Glomerular visceral epithelial cell (primary cell): ENCODE measurements at regions not wholly inside any gene's neighbourhood (a gene's known extent, or its start where the extent isn't known, plus 50 kb on each side); places are given as distances from the start of the nearest gene placed in this dataset.
"Not testable (repeated sequence)": the region's sequence is repeated elsewhere in the genome, so short reads cannot be mapped to it uniquely, and the experiment has no call there.

ENCODE experiments used
- DNase-seq: peaks from one replicate; pipeline ENCODE4 v3.0.0-alpha.2; 2016; ENCODE audit errors: extremely low spot score

- no peak for DNase-seq
Observed at GRCh38 chr1:234823191-234824176, 213.5 kb upstream of the IRF2BP2 start.

- no peak for DNase-seq
Observed at GRCh38 chr1:234821840-234822239, 211.9 kb upstream of the IRF2BP2 start.

GRCh38 chr1:234820597-234820996 lies 210.6 kb upstream of the IRF2BP2 start:
- no peak for DNase-seq

- DNase-seq, result not testable (repeated sequence)
Observed at GRCh38 chr1:234819845-234820244, 209.9 kb upstream of the IRF2BP2 start.

- not testable (repeated sequence) for DNase-seq
Observed at GRCh38 chr1:234818040-234818387, 208.0 kb upstream of the IRF2BP2 start.

GRCh38 chr1:234817313-234818039 lies 207.5 kb upstream of the IRF2BP2 start:
- peak; percentile 94 for DNase-seq

GRCh38 chr1:234816864-234817263 lies 206.9 kb upstream of the IRF2BP2 start:
- DNase-seq, result peak; percentile 61

GRCh38 chr1:234816186-234816851 lies 206.3 kb upstream of the IRF2BP2 start:
- not testable (repeated sequence) for DNase-seq

GRCh38 chr1:234815295-234815815 lies 205.4 kb upstream of the IRF2BP2 start:
- not testable (repeated sequence) for DNase-seq

- DNase-seq, result not testable (repeated sequence)
Observed at GRCh38 chr1:234814235-234814634, 204.3 kb upstream of the IRF2BP2 start.

- peak; percentile 94 for DNase-seq
Observed at GRCh38 chr1:234811824-234812223, 201.8 kb upstream of the IRF2BP2 start.

- DNase-seq, result not testable (repeated sequence)
Observed at GRCh38 chr1:234810726-234811125, 200.7 kb upstream of the IRF2BP2 start.

- DNase-seq, result peak; percentile 28
Observed at GRCh38 chr1:234809854-234810245, 199.9 kb upstream of the IRF2BP2 start.

GRCh38 chr1:234808943-234809853 lies 199.2 kb upstream of the IRF2BP2 start:
- DNase-seq, result peak; percentile 85

- not testable (repeated sequence) for DNase-seq
Observed at GRCh38 chr1:234808459-234808858, 198.5 kb upstream of the IRF2BP2 start.

- not testable (repeated sequence) for DNase-seq
Observed at GRCh38 chr1:234807705-234808104, 197.7 kb upstream of the IRF2BP2 start.

GRCh38 chr1:234802586-234802985 lies 192.6 kb upstream of the IRF2BP2 start:
- DNase-seq, result not testable (repeated sequence)

GRCh38 chr1:234801636-234802035 lies 191.7 kb upstream of the IRF2BP2 start:
- not testable (repeated sequence) for DNase-seq

GRCh38 chr1:234801147-234801546 lies 191.2 kb upstream of the IRF2BP2 start:
- not testable (repeated sequence) for DNase-seq

- not testable (repeated sequence) for DNase-seq
Observed at GRCh38 chr1:234800563-234800962, 190.6 kb upstream of the IRF2BP2 start.
